Activated CD8-positive, alpha-beta memory T cell treated with anti-CD3 and anti-CD28 coated beads for 36 hours (primary cell): ENCODE measurements at regions not wholly inside any gene's neighbourhood (a gene's known extent, or its start where the extent isn't known, plus 50 kb on each side); places are given as distances from the start of the nearest gene placed in this dataset.
"Not testable (repeated sequence)": the region's sequence is repeated elsewhere in the genome, so short reads cannot be mapped to it uniquely, and the experiment has no call there.

Source experiments
- CTCF ChIA-PET: fragments of 350-600 bp; sonication (Branson Sonifier 250); formaldehyde crosslinking; loops from one replicate; lab custom pipeline; 2021; ENCODE audit warnings: antibody characterized with exemption; lab: Charles Lee
- POLR2A ChIA-PET: fragments of 350-600 bp; sonication (Branson Sonifier 250); formaldehyde crosslinking; loops from one replicate; lab custom pipeline; 2021; ENCODE audit warnings: antibody characterized with exemption; lab: Charles Lee

- POLR2A ChIA-PET = no interaction called here
- CTCF ChIA-PET = no interaction called here
These were observed 86.2 kb downstream of the PSAT1 start for GRCh38 chr9:78383130-78383529.

GRCh38 chr9:78386348-78386747 lies 89.4 kb downstream of the PSAT1 start:
- POLR2A ChIA-PET = no interaction called here
- CTCF ChIA-PET = no interaction called here

- ChIA-PET CTCF (no interaction called here), POLR2A (no interaction called here)
These were observed 89.8 kb downstream of the PSAT1 start for GRCh38 chr9:78386773-78387172.

- CTCF ChIA-PET = no interaction called here
- POLR2A ChIA-PET = no interaction called here
These were observed 96.4 kb downstream of the PSAT1 start for GRCh38 chr9:78393340-78393739.

GRCh38 chr9:78393932-78394331 lies 97.0 kb downstream of the PSAT1 start:
- ChIA-PET CTCF (no interaction called here), POLR2A (no interaction called here)

GRCh38 chr9:78396087-78396486 lies 99.2 kb downstream of the PSAT1 start:
- CTCF ChIA-PET = no interaction called here
- POLR2A ChIA-PET = no interaction called here

- ChIA-PET POLR2A (no interaction called here), CTCF (no interaction called here)
These were observed 100.1 kb downstream of the PSAT1 start for GRCh38 chr9:78397045-78397444.

GRCh38 chr9:78397454-78397853 lies 100.5 kb downstream of the PSAT1 start:
- CTCF ChIA-PET = no interaction called here
- POLR2A ChIA-PET = no interaction called here

GRCh38 chr9:78399153-78399552 lies 102.2 kb downstream of the PSAT1 start:
- CTCF ChIA-PET = no interaction called here
- POLR2A ChIA-PET = no interaction called here

GRCh38 chr9:78400496-78400895 lies 103.6 kb downstream of the PSAT1 start:
- CTCF ChIA-PET = no interaction called here
- POLR2A ChIA-PET = no interaction called here

GRCh38 chr9:78405461-78405860 lies 108.5 kb downstream of the PSAT1 start:
- POLR2A ChIA-PET = no interaction called here
- CTCF ChIA-PET = no interaction called here

GRCh38 chr9:78406146-78406545 lies 109.2 kb downstream of the PSAT1 start:
- ChIA-PET CTCF (interaction anchor here (0.5 kb wide), 1 partner anchor 1401 kb away, joined by 4 read pairs; no protein-coding TSS in a partner anchor), POLR2A (no interaction called here)

- ChIA-PET CTCF (no interaction called here), POLR2A (no interaction called here)
These were observed 110.0 kb downstream of the PSAT1 start for GRCh38 chr9:78406933-78407332.

- ChIA-PET POLR2A (no interaction called here), CTCF (no interaction called here)
These were observed 110.8 kb downstream of the PSAT1 start for GRCh38 chr9:78407636-78408312.

GRCh38 chr9:78408388-78408787 lies 111.5 kb downstream of the PSAT1 start:
- POLR2A ChIA-PET = no interaction called here
- CTCF ChIA-PET = no interaction called here

- CTCF ChIA-PET, POLR2A ChIA-PET: not testable (repeated sequence)
These were observed 113.1 kb downstream of the PSAT1 start for GRCh38 chr9:78409928-78410510.

GRCh38 chr9:78422309-78422708 lies 125.4 kb downstream of the PSAT1 start:
- CTCF ChIA-PET = interaction anchor here (0.7 kb wide), 3 partner anchors 131 to 1259 kb away, joined by 4 to 5 read pairs (median 4); no protein-coding TSS in a partner anchor
- POLR2A ChIA-PET = no interaction called here

GRCh38 chr9:78424299-78424698 lies 127.4 kb downstream of the PSAT1 start:
- POLR2A ChIA-PET = no interaction called here
- CTCF ChIA-PET = no interaction called here

GRCh38 chr9:78428640-78429039 lies 131.7 kb downstream of the PSAT1 start:
- POLR2A ChIA-PET = no interaction called here
- CTCF ChIA-PET = no interaction called here

GRCh38 chr9:78430387-78430786 lies 133.5 kb downstream of the PSAT1 start:
- ChIA-PET CTCF (no interaction called here), POLR2A (no interaction called here)

GRCh38 chr9:78431039-78431438 lies 134.1 kb downstream of the PSAT1 start:
- POLR2A ChIA-PET, CTCF ChIA-PET: not testable (repeated sequence)
